ENCODE measurements at regions not wholly inside any gene's neighbourhood (a gene's known extent, or its start where the extent isn't known, plus 50 kb on each side); places are given as distances from the start of the nearest gene placed in this dataset.

DNA sequence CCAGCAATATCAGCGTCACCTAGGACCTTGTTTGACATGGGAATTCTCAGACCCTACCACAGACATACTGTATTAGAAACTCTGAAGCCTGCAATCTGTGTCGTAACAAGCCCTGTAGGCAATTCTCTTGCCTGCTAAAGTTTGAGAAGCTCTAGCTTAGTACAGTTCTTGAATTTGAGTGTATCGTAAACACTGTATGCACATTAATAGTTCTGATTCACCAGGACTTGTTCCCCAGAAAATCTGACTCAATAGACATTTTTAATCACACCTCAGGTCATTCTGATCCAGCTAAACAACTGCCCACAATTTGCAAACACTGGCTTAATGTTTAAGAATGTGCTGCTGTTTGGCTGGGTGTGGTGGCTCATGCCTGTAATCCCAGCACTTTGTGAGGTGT lies 414.3 kb downstream of the TFAP2A start:
- no peaks in the 10 kb centered on the region for H3K9me3 Mint-ChIP-seq
- H3K27me3 Mint-ChIP-seq: no peaks in the 10 kb centered on the region
- no peaks in the 10 kb centered on the region for H3K4me1 Mint-ChIP-seq
- no peak for DNase-seq
- no peak for ATAC-seq (replicated peaks)
- H3K36me3 Mint-ChIP-seq: no peaks in the 10 kb centered on the region
- no peak overlapping the region for H3K4me3 Mint-ChIP-seq
- H3K27ac Mint-ChIP-seq: no peak overlapping the region

GRCh38 chr6:9999796-10000195 lies 415.1 kb downstream of the TFAP2A start:
- H3K4me3 Mint-ChIP-seq: no peak overlapping the region
- no peaks in the 10 kb centered on the region for H3K36me3 Mint-ChIP-seq
- H3K9me3 Mint-ChIP-seq: no peaks in the 10 kb centered on the region
- ATAC-seq (replicated peaks): no peak
- H3K27ac Mint-ChIP-seq: no peak overlapping the region
- no peak for DNase-seq
- H3K4me1 Mint-ChIP-seq: no peaks in the 10 kb centered on the region
- H3K27me3 Mint-ChIP-seq: no peaks in the 10 kb centered on the region

DNA sequence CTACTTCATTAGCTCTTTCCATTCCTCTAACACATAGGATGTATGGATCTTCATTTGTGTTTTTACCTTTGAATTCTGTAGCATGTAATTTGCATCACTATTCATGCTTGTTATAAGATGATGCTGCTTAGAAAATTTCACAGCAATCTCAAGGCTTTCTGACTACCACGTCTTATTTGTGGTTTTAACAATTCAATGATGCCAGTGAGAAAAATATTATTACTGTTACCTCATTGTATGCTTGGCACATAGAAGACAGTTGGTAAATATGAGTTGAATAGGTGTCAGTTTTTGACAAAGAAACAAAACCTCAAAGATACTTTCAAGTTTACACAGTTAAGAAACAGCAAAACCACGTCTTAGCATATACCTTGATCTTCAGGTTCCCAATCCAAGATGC lies 428.6 kb downstream of the TFAP2A start:
- H3K36me3 Mint-ChIP-seq: no peaks in the 10 kb centered on the region
- no peak overlapping the region for H3K4me3 Mint-ChIP-seq
- H3K4me1 Mint-ChIP-seq: no peaks in the 10 kb centered on the region
- H3K27me3 Mint-ChIP-seq: no peaks in the 10 kb centered on the region
- DNase-seq (no peak), ATAC-seq (replicated peaks) (no peak)
- peaks cover 4 to 9% of the 10 kb centered on the region in 2 donors for H3K9me3 Mint-ChIP-seq
- no peak overlapping the region for H3K27ac Mint-ChIP-seq

GRCh38 chr6:9985481-9985880 lies 429.4 kb downstream of the TFAP2A start:
- no peak overlapping the region for H3K27ac Mint-ChIP-seq
- H3K36me3 Mint-ChIP-seq: no peaks in the 10 kb centered on the region
- ATAC-seq (replicated peaks): no peak
- no peaks in the 10 kb centered on the region for H3K4me1 Mint-ChIP-seq
- no peaks in the 10 kb centered on the region for H3K27me3 Mint-ChIP-seq
- no peak for DNase-seq
- no peak overlapping the region for H3K4me3 Mint-ChIP-seq
- peaks cover 4 to 9% of the 10 kb centered on the region in 2 donors for H3K9me3 Mint-ChIP-seq

- Mint-ChIP-seq H3K27ac (no peak overlapping the region), H3K36me3 (no peaks in the 10 kb centered on the region), H3K27me3 (no peaks in the 10 kb centered on the region), H3K4me1 (no peaks in the 10 kb centered on the region), H3K4me3 (no peak overlapping the region), H3K9me3 (peaks cover 4 to 9% of the 10 kb centered on the region in 2 donors)
- no peak for DNase-seq
- no peak for ATAC-seq (replicated peaks)
These were observed 430.3 kb downstream of the TFAP2A start for GRCh38 chr6:9984607-9985006.

- Mint-ChIP-seq H3K27ac (no peak overlapping the region), H3K36me3 (no peaks in the 10 kb centered on the region), H3K4me1 (no peaks in the 10 kb centered on the region), H3K27me3 (no peaks in the 10 kb centered on the region), H3K9me3 (peaks cover 4 to 7% of the 10 kb centered on the region in 2 donors), H3K4me3 (no peak overlapping the region)
- DNase-seq (no peak), ATAC-seq (replicated peaks) (no peak)
These were observed 431.7 kb downstream of the TFAP2A start for GRCh38 chr6:9983168-9983567.

GRCh38 chr6:9982215-9982614 lies 432.7 kb downstream of the TFAP2A start:
- Mint-ChIP-seq H3K4me1 (no peaks in the 10 kb centered on the region), H3K4me3 (no peak overlapping the region), H3K9me3 (peaks cover 4 to 7% of the 10 kb centered on the region in 2 donors), H3K36me3 (no peaks in the 10 kb centered on the region), H3K27ac (no peak overlapping the region), H3K27me3 (no peaks in the 10 kb centered on the region)
- DNase-seq (no peak), ATAC-seq (replicated peaks) (no peak)

DNA sequence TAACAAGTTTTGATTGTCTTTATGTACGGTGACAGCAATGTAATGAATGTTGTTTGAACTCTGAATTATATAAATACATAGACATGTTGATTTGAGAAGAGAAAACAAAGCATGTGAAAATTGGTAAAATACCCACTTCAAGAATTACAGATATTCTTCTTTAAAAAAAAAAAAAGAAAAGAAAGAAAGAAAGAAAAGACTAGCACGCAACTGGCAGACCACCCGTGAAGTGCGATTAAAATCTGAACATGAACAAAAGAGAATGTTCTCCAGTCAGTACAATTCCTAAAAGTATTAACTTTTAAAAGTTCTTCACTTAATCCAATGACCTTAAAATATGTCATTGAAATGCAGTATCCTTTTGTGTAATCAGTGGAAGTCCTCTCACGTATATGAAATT lies 434.9 kb downstream of the TFAP2A start:
- Mint-ChIP-seq H3K27ac (no peak overlapping the region), H3K9me3 (peaks cover 4 to 5% of the 10 kb centered on the region in 2 donors), H3K4me1 (no peaks in the 10 kb centered on the region), H3K36me3 (no peaks in the 10 kb centered on the region), H3K4me3 (no peak overlapping the region), H3K27me3 (no peaks in the 10 kb centered on the region)
- DNase-seq: no peak
- no peak for ATAC-seq (replicated peaks)

DNA sequence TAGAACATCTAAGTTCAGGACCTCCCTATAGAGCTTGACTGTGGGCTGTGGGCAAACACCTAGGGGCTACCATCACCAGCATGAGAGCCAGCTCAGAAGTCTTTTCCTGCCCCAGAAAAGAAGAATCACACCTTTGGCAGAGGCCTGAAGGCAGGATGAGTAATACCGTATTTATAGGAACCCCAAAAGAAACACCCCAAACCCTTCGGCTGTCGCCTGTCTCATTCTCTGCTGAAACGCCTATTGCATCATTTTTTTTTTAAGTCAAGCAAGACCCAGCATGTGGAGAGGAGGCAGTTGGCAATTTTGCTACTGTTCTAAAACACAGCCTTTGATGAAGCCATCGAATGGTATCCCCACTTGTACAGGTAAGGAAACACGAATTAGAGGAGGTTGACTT lies 436.4 kb downstream of the TFAP2A start:
- H3K4me1 Mint-ChIP-seq: no peaks in the 10 kb centered on the region
- no peak overlapping the region for H3K27ac Mint-ChIP-seq
- no peaks in the 10 kb centered on the region for H3K27me3 Mint-ChIP-seq
- DNase-seq (no peak), ATAC-seq (replicated peaks) (no peak)
- no peaks in the 10 kb centered on the region for H3K9me3 Mint-ChIP-seq
- H3K36me3 Mint-ChIP-seq: no peaks in the 10 kb centered on the region
- H3K4me3 Mint-ChIP-seq: no peak overlapping the region

- H3K4me3 Mint-ChIP-seq: no peak overlapping the region
- ATAC-seq (replicated peaks): no peak
- no peak overlapping the region for H3K27ac Mint-ChIP-seq
These were observed 437.5 kb downstream of the TFAP2A start for GRCh38 chr6:9977411-9977810.

DNA sequence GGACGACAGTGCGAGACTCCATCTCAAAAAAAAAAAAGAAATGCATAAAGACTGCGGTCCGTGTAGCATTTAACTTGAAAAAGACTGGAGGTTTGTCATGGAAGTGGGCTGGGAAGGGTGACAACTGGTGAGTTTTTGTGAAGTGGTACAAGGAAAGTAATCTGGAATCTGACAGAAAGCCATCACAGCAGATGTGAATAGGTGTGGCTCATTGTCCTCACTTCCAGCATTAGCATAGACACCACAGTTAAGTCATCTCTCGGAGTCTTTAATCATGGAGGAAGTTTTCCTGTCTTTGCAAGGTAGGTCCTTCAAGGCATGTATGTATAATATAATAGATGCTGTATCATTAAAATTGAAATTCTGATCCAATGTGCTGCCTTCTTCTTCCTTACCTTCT lies 453.2 kb downstream of the TFAP2A start:
- Mint-ChIP-seq H3K27ac (no peak overlapping the region), H3K27me3 (no peaks in the 10 kb centered on the region), H3K9me3 (peaks cover 0 to 5% of the 10 kb centered on the region in 2 donors), H3K4me3 (no peak overlapping the region), H3K4me1 (no peaks in the 10 kb centered on the region), H3K36me3 (no peaks in the 10 kb centered on the region)
- no peak for ATAC-seq (replicated peaks)
- DNase-seq: no peak

More at GRCh38 chr6:9977411-9977810, 437.5 kb downstream of the TFAP2A start:
- no peak for DNase-seq
- Mint-ChIP-seq H3K4me1 (no peaks in the 10 kb centered on the region), H3K27me3 (no peaks in the 10 kb centered on the region), H3K36me3 (no peaks in the 10 kb centered on the region), H3K9me3 (no peaks in the 10 kb centered on the region)

- Mint-ChIP-seq H3K36me3 (no peaks in the 10 kb centered on the region), H3K27ac (no peak overlapping the region), H3K27me3 (no peaks in the 10 kb centered on the region), H3K4me3 (no peak overlapping the region), H3K4me1 (no peaks in the 10 kb centered on the region), H3K9me3 (peaks cover 4 to 6% of the 10 kb centered on the region in 2 donors)
- ATAC-seq (replicated peaks) (no peak), DNase-seq (no peak)
These were observed 457.6 kb downstream of the TFAP2A start for GRCh38 chr6:9957215-9957759.

- Mint-ChIP-seq H3K27ac (no peak overlapping the region), H3K27me3 (no peaks in the 10 kb centered on the region), H3K4me3 (no peak overlapping the region), H3K36me3 (no peaks in the 10 kb centered on the region), H3K9me3 (peaks cover 15 to 16% of the 10 kb centered on the region in 2 donors), H3K4me1 (no peaks in the 10 kb centered on the region)
- ATAC-seq (replicated peaks) (no peak), DNase-seq (no peak)
These were observed 466.2 kb downstream of the TFAP2A start for GRCh38 chr6:9948678-9949077.

DNA sequence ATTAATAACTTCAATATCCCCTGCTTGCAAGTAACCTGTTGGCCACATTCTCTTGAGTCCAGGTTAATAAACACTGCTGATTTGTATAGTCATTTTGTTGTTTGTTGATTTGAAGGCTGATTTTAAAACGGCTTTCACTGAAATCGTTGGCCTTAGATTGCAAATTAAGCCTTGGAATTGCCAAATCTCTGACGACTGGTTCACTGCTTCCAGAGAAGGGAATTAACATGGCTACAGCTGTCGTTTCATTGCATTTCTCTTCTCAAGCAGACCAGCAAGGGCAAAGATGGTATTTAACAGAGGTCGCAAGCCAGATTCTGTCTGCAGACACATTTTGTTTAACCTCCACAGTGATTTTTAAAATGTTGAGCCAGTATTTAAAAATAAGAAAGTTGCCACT lies 470.9 kb downstream of the TFAP2A start:
- Mint-ChIP-seq H3K4me1 (no peaks in the 10 kb centered on the region), H3K9me3 (peaks cover 12% of the 10 kb centered on the region in 2 donors), H3K27ac (no peak overlapping the region), H3K36me3 (no peaks in the 10 kb centered on the region), H3K27me3 (no peaks in the 10 kb centered on the region), H3K4me3 (no peak overlapping the region)
- no peak for ATAC-seq (replicated peaks)
- no peak for DNase-seq

GRCh38 chr6:9943026-9943425 lies 471.8 kb downstream of the TFAP2A start:
- Mint-ChIP-seq H3K27me3 (no peaks in the 10 kb centered on the region), H3K27ac (no peak overlapping the region), H3K9me3 (peaks cover 12% of the 10 kb centered on the region in 2 donors)

GRCh38 chr6:9942131-9942530 lies 472.7 kb downstream of the TFAP2A start:
- Mint-ChIP-seq H3K4me1 (no peaks in the 10 kb centered on the region), H3K9me3 (peaks cover 7 to 10% of the 10 kb centered on the region in 2 donors), H3K27ac (no peak overlapping the region), H3K4me3 (no peak overlapping the region), H3K27me3 (no peaks in the 10 kb centered on the region), H3K36me3 (no peaks in the 10 kb centered on the region)
- DNase-seq: no peak
- no peak for ATAC-seq (replicated peaks)

More at GRCh38 chr6:9943026-9943425, 471.8 kb downstream of the TFAP2A start:
- no peak overlapping the region for H3K4me3 Mint-ChIP-seq
- ATAC-seq (replicated peaks) (no peak), DNase-seq (no peak)
- no peaks in the 10 kb centered on the region for H3K4me1 Mint-ChIP-seq
- no peaks in the 10 kb centered on the region for H3K36me3 Mint-ChIP-seq

Data from stimulated activated naive B cell treated with anti-CD40 and anti-IgM and Interleukin-4, amounts not matched to agents 10 μg/mL and 1 μg/mL and 100 μg/mL, for 72 hours (primary cell).